HG03457 (cell line): ENCODE measurements at regions not wholly inside any gene's neighbourhood (a gene's known extent, or its start where the extent isn't known, plus 50 kb on each side); places are given as distances from the start of the nearest gene placed in this dataset.
"Not testable (repeated sequence)": the region's sequence is repeated elsewhere in the genome, so short reads cannot be mapped to it uniquely, and the experiment has no call there.

Experiments
- ATAC-seq: cut with Tn5 transposase; IDR thresholded peaks from one replicate; pipeline ENCODE4 v1.9.1; 2021; ENCODE audit warnings: moderate number of reproducible peaks; ENCODE audit not compliant: unreplicated experiment

DNA sequence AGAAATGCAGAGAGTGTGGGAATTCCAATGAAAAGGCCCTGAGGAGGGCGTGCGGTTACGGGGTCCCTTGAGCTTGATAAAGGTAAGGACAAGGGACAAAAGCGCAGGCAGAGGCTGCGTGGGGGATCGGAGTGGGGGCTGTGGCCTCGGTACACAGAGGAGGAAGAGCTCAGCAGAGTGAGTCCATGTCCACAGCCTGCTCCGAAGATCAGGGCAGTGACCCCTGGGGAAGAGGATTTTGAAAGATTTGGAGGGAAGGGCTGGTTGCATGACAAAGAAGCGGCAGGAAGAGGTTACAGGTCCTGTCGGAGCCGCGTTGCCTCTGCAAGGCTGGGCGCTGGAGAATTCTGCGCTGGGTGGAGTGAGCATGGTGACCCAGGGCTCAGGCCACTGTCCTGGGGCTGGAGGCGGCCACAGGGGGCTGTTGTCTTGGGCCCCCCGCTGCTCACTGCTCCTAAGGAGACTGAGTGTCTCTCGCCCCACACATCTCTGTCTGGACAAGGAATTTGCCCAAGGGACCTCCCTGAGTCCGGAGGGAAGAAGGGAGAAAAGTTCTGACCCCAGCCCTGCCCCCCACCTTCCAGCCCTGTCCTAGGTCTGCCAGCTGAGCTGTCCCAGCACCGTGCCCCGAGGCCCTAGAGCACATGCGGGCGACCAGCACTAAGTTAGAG is 69.8 kb upstream of the INSIG1 start:
- ATAC-seq = no peak

DNA sequence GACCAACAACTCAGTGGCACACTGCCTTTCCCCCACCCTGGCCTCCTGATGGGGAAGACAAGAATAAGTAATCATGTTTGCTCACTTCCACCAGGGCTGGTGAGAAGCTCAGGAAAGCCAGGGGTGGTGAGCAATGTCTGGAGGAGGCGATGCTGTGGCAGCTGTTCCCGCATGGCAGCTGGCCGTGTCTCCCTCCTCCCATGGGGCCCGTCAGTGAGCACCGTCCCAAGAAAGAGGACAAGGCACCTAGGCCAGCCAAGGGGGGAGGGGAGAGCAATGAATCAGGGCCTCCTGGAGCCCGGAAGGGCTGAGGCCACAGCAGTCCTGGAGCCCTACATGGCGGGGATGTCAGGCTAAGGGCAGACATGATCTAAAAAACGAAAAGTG is 69.2 kb upstream of the INSIG1 start:
- ATAC-seq = no peak

GRCh38 chr7:155228894-155229293 is 68.8 kb upstream of the INSIG1 start:
- no peak for ATAC-seq

- no peak for ATAC-seq
Measured at GRCh38 chr7:155229548-155230168, 68.0 kb upstream of the INSIG1 start.

- no peak for ATAC-seq
Measured at GRCh38 chr7:155230169-155230593, 67.5 kb upstream of the INSIG1 start.

DNA sequence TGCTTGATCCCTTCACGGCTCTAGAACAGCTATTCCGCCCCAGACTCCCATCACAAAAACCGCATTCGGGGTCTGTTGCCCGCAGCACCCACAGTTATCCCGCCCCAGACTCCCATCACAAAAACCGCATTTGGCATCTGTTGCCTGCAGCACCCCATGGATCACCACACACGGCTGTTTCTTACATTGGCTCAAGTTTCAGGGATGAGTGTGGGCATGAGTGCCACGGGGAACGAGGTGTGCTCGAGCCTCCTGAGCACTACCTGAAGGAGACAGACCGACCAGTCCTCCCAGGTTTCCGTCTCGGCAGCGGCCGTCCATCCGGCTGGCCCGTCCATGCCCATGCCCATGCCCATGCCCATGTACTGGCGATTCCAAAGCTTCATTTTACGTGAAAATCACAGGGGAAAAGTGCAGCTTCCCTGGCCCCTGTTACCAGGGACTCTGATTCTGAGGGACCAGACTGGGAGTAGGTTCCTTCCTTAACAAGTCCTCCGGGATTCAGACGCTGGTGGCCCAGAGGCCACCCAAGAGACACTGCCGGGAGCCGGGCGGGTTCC is 66.4 kb upstream of the INSIG1 start:
- no peak for ATAC-seq

- no peak for ATAC-seq
Measured at GRCh38 chr7:155231941-155232340, 65.7 kb upstream of the INSIG1 start.

GRCh38 chr7:155232911-155233310 is 64.8 kb upstream of the INSIG1 start:
- ATAC-seq = no peak

DNA sequence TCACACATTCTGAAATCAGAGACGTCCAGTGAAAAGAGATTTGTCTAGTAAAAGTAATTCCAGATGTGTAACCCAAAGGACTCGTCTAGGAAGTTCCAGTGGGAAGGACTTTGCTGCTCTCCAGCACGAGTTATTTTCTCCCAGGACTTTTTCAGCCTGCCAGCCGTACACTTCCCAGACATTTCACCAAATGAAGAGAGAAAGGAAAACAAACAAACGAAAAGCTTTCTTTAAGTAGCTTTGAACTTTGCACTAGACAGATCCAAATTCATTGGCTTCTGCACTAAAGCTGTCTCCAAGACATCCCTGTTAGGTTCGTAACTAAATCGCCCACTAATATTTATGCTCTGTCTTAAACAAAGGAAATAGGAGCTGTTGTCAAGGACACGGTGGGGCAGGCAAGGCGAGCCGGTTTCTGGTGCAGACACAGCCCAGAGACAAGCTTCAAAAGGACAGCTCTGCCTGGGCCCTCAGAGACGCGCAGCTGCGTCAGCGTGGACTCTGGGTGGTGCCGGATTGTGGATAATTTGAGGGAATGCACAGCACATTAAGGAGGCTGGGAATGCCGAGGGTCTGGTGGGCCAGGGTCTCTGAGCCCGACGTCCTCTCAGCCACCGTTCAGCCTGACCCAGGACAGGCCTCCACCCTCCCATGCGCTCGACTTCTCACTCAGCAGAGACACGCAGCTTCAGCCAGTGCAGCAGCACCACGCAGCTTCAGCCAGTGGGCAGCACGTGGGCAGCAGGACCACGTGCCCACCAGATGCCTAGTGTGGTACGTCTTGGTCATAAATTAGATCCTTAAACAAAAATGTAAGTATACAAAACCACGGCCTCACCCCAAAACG is 64.1 kb upstream of the INSIG1 start:
- ATAC-seq = no peak

- no peak for ATAC-seq
Measured at GRCh38 chr7:155234158-155234492, 63.6 kb upstream of the INSIG1 start.

- ATAC-seq = no peak
Measured at GRCh38 chr7:155234950-155235789, 62.5 kb upstream of the INSIG1 start.

DNA sequence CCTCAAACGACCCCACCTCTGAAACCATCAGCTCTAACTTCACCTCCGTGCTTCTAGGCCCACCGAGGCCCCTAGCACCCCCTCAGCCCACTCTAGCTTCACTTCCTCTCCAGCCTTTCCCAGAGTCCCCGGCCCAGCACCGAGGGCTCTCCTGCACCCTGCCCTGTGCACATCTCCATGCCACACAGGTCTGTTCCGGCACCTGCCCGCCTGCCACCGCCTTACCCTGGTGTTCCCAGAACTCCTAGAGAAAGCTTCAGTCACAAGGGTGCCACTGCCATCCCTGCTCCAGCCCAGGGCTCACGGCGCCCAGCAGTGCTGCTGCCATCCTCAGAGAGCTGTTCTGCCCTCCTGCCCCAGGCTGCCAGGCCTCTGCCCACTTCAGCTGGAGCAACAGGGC is 61.3 kb upstream of the INSIG1 start:
- ATAC-seq = no peak

GRCh38 chr7:155237297-155237696 is 60.4 kb upstream of the INSIG1 start:
- ATAC-seq = no peak

DNA sequence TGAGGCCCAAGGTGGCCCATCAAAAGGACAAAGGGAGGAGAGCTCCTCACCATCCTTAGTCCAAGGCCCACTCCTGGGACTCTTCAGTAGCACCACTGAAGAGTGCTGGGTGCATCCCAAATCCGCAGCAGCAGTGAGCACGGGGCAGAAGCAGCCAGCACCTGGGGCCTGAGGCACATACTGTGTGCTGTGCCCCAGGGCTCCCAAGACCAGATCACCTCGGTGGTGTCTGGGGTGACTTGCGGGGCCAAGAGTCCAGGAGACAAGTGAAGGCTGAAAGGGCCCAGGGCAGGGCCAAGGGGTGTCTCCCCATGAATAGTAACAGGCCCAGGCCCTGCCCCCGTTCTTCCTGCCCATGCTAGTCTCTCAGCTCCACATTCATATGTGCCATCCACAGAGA is 59.9 kb upstream of the INSIG1 start:
- ATAC-seq = no peak

- not testable (repeated sequence) for ATAC-seq
Measured at GRCh38 chr7:155239431-155240087, 58.1 kb upstream of the INSIG1 start.

- ATAC-seq = no peak
Measured at GRCh38 chr7:155244675-155245074, 53.0 kb upstream of the INSIG1 start.

DNA sequence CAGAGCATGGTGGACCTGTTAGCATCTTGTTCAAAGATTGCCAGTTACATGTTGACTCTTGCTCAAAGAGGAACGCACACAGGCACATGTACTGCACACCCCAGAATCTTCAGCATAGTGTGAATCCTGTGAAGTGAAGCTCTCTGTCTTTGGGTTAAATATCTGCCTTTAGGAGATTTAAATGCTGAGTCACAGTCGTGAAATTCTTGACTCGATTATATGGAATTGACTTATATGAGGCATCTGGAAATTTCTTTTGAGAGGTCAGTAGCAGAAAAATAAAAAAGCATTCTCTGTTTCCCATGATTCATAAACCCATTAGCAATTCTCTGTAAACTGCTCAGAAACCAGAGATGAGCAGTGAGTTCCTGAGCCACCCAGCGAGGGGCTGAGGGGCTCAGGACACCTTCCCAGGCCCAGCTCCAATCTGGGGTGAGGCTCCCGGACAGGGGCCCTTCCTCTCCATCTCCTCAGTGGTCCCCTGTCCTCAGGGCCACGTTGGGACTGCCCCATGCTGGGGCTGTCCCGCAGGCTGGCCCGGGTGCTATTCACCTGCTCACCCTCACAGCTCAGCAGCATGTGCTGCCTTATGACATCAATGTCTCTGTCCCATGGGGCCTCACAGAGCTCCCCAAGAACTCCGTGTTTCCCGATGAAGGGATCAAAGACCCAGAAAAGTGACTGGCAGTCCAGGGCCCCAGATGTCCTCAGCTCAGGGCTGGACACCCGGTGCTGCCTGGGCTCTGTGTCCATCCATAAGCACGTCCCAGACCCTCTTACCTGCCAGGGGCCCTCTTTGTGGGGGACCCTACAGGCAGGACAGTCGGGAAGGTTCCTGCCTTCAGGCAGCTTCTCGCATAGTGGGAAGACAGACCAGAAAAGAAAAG is 50.0 kb upstream of the INSIG1 start:
- no peak for ATAC-seq
